Fibroblast of villous mesenchyme (primary cell): ENCODE measurements at regions not wholly inside any gene's neighbourhood (a gene's known extent, or its start where the extent isn't known, plus 50 kb on each side); places are given as distances from the start of the nearest gene placed in this dataset.

ENCODE experiments used
- DNase-seq: peaks from one replicate; pipeline ENCODE4 v3.0.0-alpha.2; 2010; ENCODE audit warnings: low read depth
- H3K4me3 ChIP-seq: 2 replicates; pipeline ENCODE4 v1.5.1; 2011; ENCODE audit warnings: low read depth, mild to moderate bottlenecking, low read length
- CTCF ChIP-seq: IDR thresholded peaks from 2 replicates; pipeline ENCODE4 v1.5.1; 2012; ENCODE audit warnings: low read depth, mild to moderate bottlenecking, low read length; ENCODE audit not compliant: insufficient read depth

- TF ChIP-seq CTCF = no peak
- no peak overlapping the region for H3K4me3 ChIP-seq
- no peak for DNase-seq
These were observed 73.4 kb upstream of the TNRC6C start for GRCh38 chr17:77884967-77885641.

- TF ChIP-seq CTCF = no peak
- no peak for DNase-seq
- H3K4me3 ChIP-seq = no peak overlapping the region
These were observed 72.7 kb upstream of the TNRC6C start for GRCh38 chr17:77885678-77886386.

GRCh38 chr17:77886387-77886728 lies 72.1 kb upstream of the TNRC6C start:
- no peak overlapping the region for H3K4me3 ChIP-seq
- no peak for TF ChIP-seq CTCF
- DNase-seq = no peak

- H3K4me3 ChIP-seq = no peak overlapping the region
- TF ChIP-seq CTCF = no peak
- DNase-seq = no peak
These were observed 71.4 kb upstream of the TNRC6C start for GRCh38 chr17:77887110-77887463.

GRCh38 chr17:77887464-77888241 lies 70.8 kb upstream of the TNRC6C start:
- TF ChIP-seq CTCF = no peak
- DNase-seq = peak; percentile 88
- H3K4me3 ChIP-seq = peak overlapping the region; percentile 61

GRCh38 chr17:77888242-77889134 lies 70.0 kb upstream of the TNRC6C start:
- TF ChIP-seq CTCF = no peak
- H3K4me3 ChIP-seq = peak overlapping the region; percentile 61
- DNase-seq = peak; percentile 11
